Common myeloid progenitor, CD34-positive (primary cell): ENCODE measurements at regions not wholly inside any gene's neighbourhood (a gene's known extent, or its start where the extent isn't known, plus 50 kb on each side); places are given as distances from the start of the nearest gene placed in this dataset.
A peak's percentile ranks its signal among the peaks of the same experiment; 100 is the strongest.

Source experiments
- CTCF ChIA-PET: fragments of 350-600 bp; sonication (Branson Sonifier 250); formaldehyde crosslinking; loops from one replicate; lab custom pipeline; 2021; ENCODE audit warnings: antibody characterized with exemption; lab: Charles Lee
- POLR2A ChIA-PET: fragments of 350-600 bp; sonication (Branson Sonifier 250); formaldehyde crosslinking; loops from one replicate; lab custom pipeline; 2021; ENCODE audit warnings: antibody characterized with exemption; lab: Charles Lee
- DNase-seq, 3 donors: peaks; one replicate each; pipeline versions ENCODE4 v3.0.0 to v3.0.0-alpha.2; 2013
- H3K27ac ChIP-seq, 2 experiments: 1 replicate in 1 of 2; 2 replicates in 1 of 2; pipeline ENCODE4 v1.7.0; 2013; ENCODE audit warnings: inconsistent platforms in 2 of 2, low read length in 2 of 2, mild to moderate bottlenecking in 2 of 2, low read depth in 1 of 2, moderate library complexity in 1 of 2; ENCODE audit not compliant: severe bottlenecking in 2 of 2, insufficient read depth in 1 of 2, poor library complexity in 1 of 2
- H3K27me3 ChIP-seq, 5 experiments: replicated peaks in 2 of 5; 1 replicate in 3 of 5; 2 replicates in 2 of 5; pipeline versions ENCODE4 v1.6.1 to v1.7.0; 2013; ENCODE audit warnings: low read length in 4 of 5, mild to moderate bottlenecking in 2 of 5, moderate library complexity in 2 of 5, inconsistent platforms in 1 of 5; ENCODE audit not compliant: insufficient read depth in 5 of 5, control insufficient read depth in 4 of 5
- H3K36me3 ChIP-seq, 4 experiments: 1 replicate in 2 of 4; 2 replicates in 2 of 4; pipeline versions ENCODE4 v1.6.1 to v1.7.0; 2013; ENCODE audit warnings: low read length in 3 of 4, control low read depth in 1 of 4, mild to moderate bottlenecking in 1 of 4; ENCODE audit not compliant: control insufficient read depth in 4 of 4, insufficient read depth in 4 of 4
- H3K4me1 ChIP-seq, 4 experiments: 1 replicate in 3 of 4; 2 replicates in 1 of 4; pipeline versions ENCODE4 v1.6.1 to v1.7.1; 2013; ENCODE audit warnings: low read length in 3 of 4, mild to moderate bottlenecking in 3 of 4, control low read depth in 1 of 4, inconsistent platforms in 1 of 4, moderate library complexity in 1 of 4; ENCODE audit not compliant: control insufficient read depth in 4 of 4, insufficient read depth in 4 of 4; ENCODE audit errors: control extremely low read depth in 1 of 4
- H3K4me3 ChIP-seq, 7 experiments: 1 replicate in 4 of 7; 2 replicates in 3 of 7; pipeline versions ENCODE4 v1.5.1 to v1.7.0; 2013; ENCODE audit warnings: mild to moderate bottlenecking in 7 of 7, low read length in 6 of 7, moderate library complexity in 6 of 7, inconsistent platforms in 2 of 7, low read depth in 2 of 7, control low read depth in 1 of 7; ENCODE audit not compliant: insufficient read depth in 4 of 7, control insufficient read depth in 1 of 7; ENCODE audit errors: extremely low read depth in 1 of 7
- H3K9me3 ChIP-seq, 5 experiments: 1 replicate in 4 of 5; 2 replicates in 1 of 5; pipeline versions ENCODE4 v1.6.1 to v1.7.1; 2013; ENCODE audit warnings: low read length in 4 of 5, mild to moderate bottlenecking in 2 of 5, inconsistent platforms in 1 of 5, low read depth in 1 of 5, moderate library complexity in 1 of 5; ENCODE audit not compliant: control insufficient read depth in 4 of 5, insufficient read depth in 2 of 5; ENCODE audit errors: control extremely low read depth in 1 of 5
- WGBS: methylation state at CpG from one replicate; pipeline ENCODE4 v1.1.5; 2013; ENCODE audit not compliant: insufficient coverage; 5-methylcytosine and 5-hydroxymethylcytosine counted together

GRCh38 chr6:9554806-9555205, 860.1 kb downstream of the TFAP2A start:
- Histone ChIP-seq H3K27ac (no peak overlapping the region), H3K36me3 (no peaks in the 10 kb centered on the region), H3K4me3 (no peak overlapping the region), H3K4me1 (no peaks in the 10 kb centered on the region), H3K9me3 (peaks cover 0 to 12% (median 2%) of the 10 kb centered on the region in 5 experiments), H3K27me3 (no peaks in the 10 kb centered on the region)
- no peak for DNase-seq
- CTCF ChIA-PET, result no interaction called here
- POLR2A ChIA-PET, result no interaction called here

GRCh38 chr6:9554323-9554722, 860.6 kb downstream of the TFAP2A start:
- CTCF ChIA-PET, result no interaction called here
- POLR2A ChIA-PET, result no interaction called here
- H3K27me3 ChIP-seq, result no peaks in the 10 kb centered on the region

GRCh38 chr6:9553002-9553401, 861.9 kb downstream of the TFAP2A start:
- no peaks in the 10 kb centered on the region for H3K4me1 ChIP-seq
- DNase-seq, result no peak
- POLR2A ChIA-PET, result no interaction called here
- 50% methylated on average over 1 of the region's 1 CpG for WGBS
- CTCF ChIA-PET, result no interaction called here
- H3K4me3 ChIP-seq, result no peak overlapping the region
- H3K9me3 ChIP-seq, result peaks cover 0 to 12% (median 2%) of the 10 kb centered on the region in 5 experiments
- no peak overlapping the region for H3K27ac ChIP-seq
- no peaks in the 10 kb centered on the region for H3K27me3 ChIP-seq
- H3K36me3 ChIP-seq, result no peaks in the 10 kb centered on the region

More at GRCh38 chr6:9554323-9554722, 860.6 kb downstream of the TFAP2A start:
- Histone ChIP-seq H3K9me3 (peaks cover 0 to 12% (median 2%) of the 10 kb centered on the region in 5 experiments), H3K4me1 (no peaks in the 10 kb centered on the region), H3K4me3 (no peak overlapping the region), H3K27ac (no peak overlapping the region), H3K36me3 (no peaks in the 10 kb centered on the region)
- DNase-seq, result no peak
- no CpG with 5 or more reads among the region's 1 CpG for WGBS

DNA sequence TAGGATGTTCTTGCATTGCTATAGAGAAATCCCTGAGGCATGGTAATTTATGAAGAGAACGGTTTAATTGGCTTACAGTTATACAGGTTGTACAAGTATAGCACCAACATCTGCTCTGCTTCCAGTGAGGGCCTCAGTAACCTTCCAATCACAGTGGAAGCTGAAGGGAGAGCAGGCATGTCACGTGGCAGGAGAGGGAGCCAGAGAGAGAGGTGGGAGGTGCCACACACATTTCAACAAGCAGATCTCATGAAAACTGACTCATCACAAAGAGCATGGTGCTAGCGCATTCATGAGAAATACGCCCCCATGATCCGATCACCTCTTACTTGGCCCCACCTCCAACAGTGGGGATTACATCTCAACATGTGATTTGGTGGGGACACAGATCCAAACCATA, 871.2 kb downstream of the TFAP2A start:
- POLR2A ChIA-PET, result no interaction called here
- no peaks in the 10 kb centered on the region for H3K4me1 ChIP-seq
- H3K27ac ChIP-seq, result no peak overlapping the region
- CTCF ChIA-PET, result no interaction called here
- H3K4me3 ChIP-seq, result no peak overlapping the region
- H3K36me3 ChIP-seq, result no peaks in the 10 kb centered on the region
- WGBS, result 94% methylated on average over 3 of the region's 5 CpGs
- no peak for DNase-seq
- H3K9me3 ChIP-seq, result no peaks in the 10 kb centered on the region
- H3K27me3 ChIP-seq, result peaks cover 0 to 3% (median 0%) of the 10 kb centered on the region in 5 experiments

DNA sequence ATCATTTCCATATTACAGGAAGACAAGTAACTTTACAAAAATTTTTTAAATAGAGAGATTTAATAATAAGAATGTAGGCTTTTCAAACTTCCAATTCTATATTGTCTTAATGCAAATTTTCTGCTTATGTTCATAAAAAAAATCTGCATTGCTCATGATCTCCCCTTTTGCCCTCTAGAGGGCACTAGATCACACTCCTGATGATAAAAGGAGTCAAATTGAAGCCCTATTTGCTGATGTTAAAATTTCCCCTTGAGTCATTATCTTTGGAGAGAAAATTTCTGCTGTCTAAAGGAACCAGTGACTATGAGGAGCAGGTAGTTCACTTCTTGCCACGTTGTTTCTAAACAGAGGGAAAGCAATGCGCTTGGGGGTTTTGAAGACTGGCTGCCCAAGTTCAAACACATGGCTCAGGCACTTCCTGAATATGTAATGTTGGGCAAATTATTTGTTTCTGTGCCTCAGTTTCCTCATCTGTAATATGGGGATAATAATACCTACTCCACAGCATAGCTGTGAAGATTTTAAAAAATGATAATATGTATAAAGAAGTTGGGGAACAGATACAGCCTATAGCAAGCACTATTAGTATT, 874.2 kb downstream of the TFAP2A start:
- Histone ChIP-seq H3K4me1 (no peaks in the 10 kb centered on the region), H3K9me3 (no peaks in the 10 kb centered on the region), H3K27me3 (peaks cover 0 to 3% (median 0%) of the 10 kb centered on the region in 5 experiments), H3K36me3 (no peaks in the 10 kb centered on the region), H3K4me3 (no peak overlapping the region), H3K27ac (no peak overlapping the region)
- ChIA-PET CTCF (interaction anchor here (1.0 kb wide), 1 partner anchor 840 kb away, joined by 3 read pairs; no protein-coding TSS in a partner anchor), POLR2A (no interaction called here)
- 29% methylated on average over 1 of the region's 2 CpGs for WGBS
- DNase-seq, result peak; percentile 22 to 56 (median 40)

DNA sequence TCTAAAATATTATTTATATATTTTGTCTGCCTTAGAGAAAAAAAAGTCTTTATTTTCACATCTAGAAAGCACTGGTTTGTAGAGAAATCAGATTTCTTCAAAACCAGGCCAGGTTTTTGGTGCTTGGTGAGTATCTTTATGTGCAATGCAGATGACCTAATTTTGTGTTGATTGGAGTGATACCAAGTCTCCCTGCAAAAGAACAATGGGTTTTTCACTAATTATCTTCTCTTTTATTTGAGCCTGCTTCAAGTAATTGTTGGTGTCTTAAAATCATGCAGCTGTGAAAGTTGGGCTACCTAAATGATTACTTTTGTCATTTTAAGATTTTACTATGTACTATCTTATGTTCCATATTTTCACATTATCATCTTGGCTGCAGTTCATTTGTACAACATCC, 874.7 kb downstream of the TFAP2A start:
- Histone ChIP-seq H3K9me3 (no peaks in the 10 kb centered on the region), H3K27ac (no peak overlapping the region), H3K27me3 (peaks cover 0 to 3% (median 0%) of the 10 kb centered on the region in 5 experiments), H3K36me3 (no peaks in the 10 kb centered on the region), H3K4me1 (no peaks in the 10 kb centered on the region), H3K4me3 (no peak overlapping the region)
- no peak for DNase-seq
- CTCF ChIA-PET, result no interaction called here
- POLR2A ChIA-PET, result no interaction called here

- WGBS, result 91% methylated on average over 4 of the region's 4 CpGs
- CTCF ChIA-PET, result no interaction called here
Measured at GRCh38 chr6:9539231-9539755, 875.6 kb downstream of the TFAP2A start.

More at GRCh38 chr6:9539231-9539755, 875.6 kb downstream of the TFAP2A start:
- DNase-seq, result no peak
- Histone ChIP-seq H3K4me3 (no peak overlapping the region), H3K27me3 (peaks cover 0 to 2% (median 0%) of the 10 kb centered on the region in 5 experiments), H3K4me1 (no peaks in the 10 kb centered on the region), H3K36me3 (no peaks in the 10 kb centered on the region), H3K27ac (no peak overlapping the region), H3K9me3 (no peaks in the 10 kb centered on the region)
- POLR2A ChIA-PET, result no interaction called here
